Mesothelial cell of epicardium (in vitro differentiated cells): ENCODE measurements at regions not wholly inside any gene's neighbourhood (a gene's known extent, or its start where the extent isn't known, plus 50 kb on each side); places are given as distances from the start of the nearest gene placed in this dataset.

Experiments used
- DNase-seq, 2 experiments: peaks; one replicate each; pipeline ENCODE4 v3.0.0; 2021; ENCODE audit warnings: low spot score in 2 of 2; ENCODE audit not compliant: unreplicated experiment in 2 of 2
- H3K27ac Mint-ChIP-seq: 2 replicates; pipeline ENCODE4 v1.8.0; 2021; ENCODE audit warnings: mixed read lengths
- H3K27me3 Mint-ChIP-seq: 2 replicates; pipeline ENCODE4 v1.8.0; 2021; ENCODE audit warnings: low read depth, mixed read lengths
- H3K36me3 Mint-ChIP-seq: 2 replicates; pipeline ENCODE4 v1.8.0; 2021; ENCODE audit warnings: mixed read lengths
- H3K4me1 Mint-ChIP-seq: 2 replicates; pipeline ENCODE4 v1.8.0; 2021; ENCODE audit warnings: mixed read lengths
- H3K4me3 Mint-ChIP-seq: 2 replicates; pipeline ENCODE4 v1.8.0; 2021; ENCODE audit warnings: mild to moderate bottlenecking, moderate library complexity, mixed read lengths
- H3K9me3 Mint-ChIP-seq: 2 replicates; pipeline ENCODE4 v1.8.0; 2021; ENCODE audit warnings: mixed read lengths
- CTCF ChIP-seq: fragments of 200-600 bp; sonication (generic); IDR thresholded peaks from one replicate; pipeline ENCODE4 v1.5.0; 2021; ENCODE audit warnings: antibody characterized with exemption; ENCODE audit not compliant: unreplicated experiment

- H3K27me3 Mint-ChIP-seq: peaks cover 6% of the 10 kb centered on the region
- no peaks in the 10 kb centered on the region for H3K9me3 Mint-ChIP-seq
- no peak for DNase-seq
- H3K4me1 Mint-ChIP-seq: peaks cover 27% of the 10 kb centered on the region
- no peaks in the 10 kb centered on the region for H3K36me3 Mint-ChIP-seq
- no peak overlapping the region for H3K27ac Mint-ChIP-seq
- TF ChIP-seq CTCF: no peak
- H3K4me3 Mint-ChIP-seq: no peak overlapping the region
These were observed 80.3 kb upstream of the FZD7 start for GRCh38 chr2:201953396-201953795.

- no peaks in the 10 kb centered on the region for H3K36me3 Mint-ChIP-seq
- no peak for DNase-seq
- H3K9me3 Mint-ChIP-seq: no peaks in the 10 kb centered on the region
- peaks cover 6% of the 10 kb centered on the region for H3K27me3 Mint-ChIP-seq
- H3K4me3 Mint-ChIP-seq: no peak overlapping the region
- H3K4me1 Mint-ChIP-seq: peaks cover 26% of the 10 kb centered on the region
- H3K27ac Mint-ChIP-seq: no peak overlapping the region
- no peak for TF ChIP-seq CTCF
These were observed 79.8 kb upstream of the FZD7 start for GRCh38 chr2:201953880-201954279.

GRCh38 chr2:201955231-201955630 lies 78.4 kb upstream of the FZD7 start:
- no peak overlapping the region for H3K4me3 Mint-ChIP-seq
- no peak overlapping the region for H3K27ac Mint-ChIP-seq
- H3K36me3 Mint-ChIP-seq: no peaks in the 10 kb centered on the region
- TF ChIP-seq CTCF: no peak
- DNase-seq: no peak
- peaks cover 6% of the 10 kb centered on the region for H3K27me3 Mint-ChIP-seq
- H3K4me1 Mint-ChIP-seq: peaks cover 15% of the 10 kb centered on the region
- H3K9me3 Mint-ChIP-seq: no peaks in the 10 kb centered on the region

GRCh38 chr2:201955702-201956141 lies 77.9 kb upstream of the FZD7 start:
- H3K4me3 Mint-ChIP-seq: no peak overlapping the region
- H3K27ac Mint-ChIP-seq: no peak overlapping the region
- peaks cover 6% of the 10 kb centered on the region for H3K27me3 Mint-ChIP-seq
- TF ChIP-seq CTCF: no peak
- H3K36me3 Mint-ChIP-seq: no peaks in the 10 kb centered on the region
- no peaks in the 10 kb centered on the region for H3K9me3 Mint-ChIP-seq
- DNase-seq: no peak
- peaks cover 15% of the 10 kb centered on the region for H3K4me1 Mint-ChIP-seq

- H3K27me3 Mint-ChIP-seq: peaks cover 6% of the 10 kb centered on the region
- H3K27ac Mint-ChIP-seq: no peak overlapping the region
- no peaks in the 10 kb centered on the region for H3K9me3 Mint-ChIP-seq
- no peak overlapping the region for H3K4me3 Mint-ChIP-seq
- H3K4me1 Mint-ChIP-seq: peaks cover 15% of the 10 kb centered on the region
- no peak for TF ChIP-seq CTCF
- H3K36me3 Mint-ChIP-seq: no peaks in the 10 kb centered on the region
- no peak for DNase-seq
These were observed 77.3 kb upstream of the FZD7 start for GRCh38 chr2:201956361-201956760.

- Mint-ChIP-seq H3K9me3 (no peaks in the 10 kb centered on the region), H3K4me1 (peaks cover 12% of the 10 kb centered on the region), H3K36me3 (no peaks in the 10 kb centered on the region), H3K27me3 (peaks cover 6% of the 10 kb centered on the region), H3K4me3 (no peak overlapping the region), H3K27ac (no peak overlapping the region)
- TF ChIP-seq CTCF: no peak
- DNase-seq: no peak
These were observed 76.6 kb upstream of the FZD7 start for GRCh38 chr2:201957091-201957490.
